HG03175 (cell line): ENCODE measurements at regions not wholly inside any gene's neighbourhood (a gene's known extent, or its start where the extent isn't known, plus 50 kb on each side); places are given as distances from the start of the nearest gene placed in this dataset.
"Not testable (repeated sequence)": the region's sequence is repeated elsewhere in the genome, so short reads cannot be mapped to it uniquely, and the experiment has no call there.

Source experiments
- ATAC-seq: cut with Tn5 transposase; IDR thresholded peaks from one replicate; pipeline ENCODE4 v1.9.1; 2021; ENCODE audit warnings: mild to moderate bottlenecking, moderate library complexity; ENCODE audit not compliant: unreplicated experiment

DNA sequence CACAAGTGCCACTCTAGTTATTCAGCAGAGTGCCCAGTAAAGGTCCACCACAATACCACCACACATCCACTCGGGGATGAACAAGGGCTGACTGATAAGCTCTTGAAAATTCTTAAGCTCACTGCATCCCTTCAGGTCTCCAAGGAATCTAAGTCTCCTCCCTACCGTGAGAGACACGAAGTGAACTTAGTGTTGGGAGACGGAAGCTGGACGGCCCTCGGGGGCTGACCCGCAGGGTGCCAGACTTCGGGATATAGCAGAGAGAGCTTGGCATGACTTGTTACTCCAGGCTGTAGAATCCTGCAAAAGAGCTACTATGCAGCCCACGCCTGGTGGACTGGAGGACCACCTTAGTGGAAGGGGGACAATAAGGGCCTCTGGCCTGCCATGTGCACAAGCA lies 75.1 kb downstream of the LYZL1 start:
- ATAC-seq = not testable (repeated sequence)

GRCh38 chr10:29366206-29366605 lies 77.3 kb downstream of the LYZL1 start:
- not testable (repeated sequence) for ATAC-seq

- ATAC-seq = no peak
Observed at GRCh38 chr10:29369419-29369818, 80.5 kb downstream of the LYZL1 start.

- no peak for ATAC-seq
Observed at GRCh38 chr10:29370097-29371092, 81.5 kb downstream of the LYZL1 start.

- no peak for ATAC-seq
Observed at GRCh38 chr10:29372920-29373319, 84.0 kb downstream of the LYZL1 start.

DNA sequence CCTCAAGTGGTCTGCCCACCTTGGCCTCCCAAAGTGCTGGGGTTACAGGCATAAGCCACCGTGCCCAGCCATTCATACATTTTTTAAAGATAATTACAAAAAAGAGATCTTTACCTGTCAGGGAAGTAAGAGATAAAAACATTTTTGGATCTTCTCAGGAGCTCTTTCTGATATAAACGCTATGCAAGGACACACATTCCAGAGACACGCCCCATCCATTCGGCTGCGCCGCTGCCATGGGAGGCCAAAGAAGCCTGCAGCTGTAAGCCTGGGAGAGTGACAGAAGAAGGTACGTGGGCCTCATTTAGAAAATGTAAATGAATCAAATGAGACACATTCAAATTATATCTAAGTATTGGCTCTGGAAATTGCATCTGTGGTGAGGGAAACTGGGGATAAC lies 85.3 kb downstream of the LYZL1 start:
- ATAC-seq = no peak

GRCh38 chr10:29375888-29376287 lies 87.0 kb downstream of the LYZL1 start:
- no peak for ATAC-seq

DNA sequence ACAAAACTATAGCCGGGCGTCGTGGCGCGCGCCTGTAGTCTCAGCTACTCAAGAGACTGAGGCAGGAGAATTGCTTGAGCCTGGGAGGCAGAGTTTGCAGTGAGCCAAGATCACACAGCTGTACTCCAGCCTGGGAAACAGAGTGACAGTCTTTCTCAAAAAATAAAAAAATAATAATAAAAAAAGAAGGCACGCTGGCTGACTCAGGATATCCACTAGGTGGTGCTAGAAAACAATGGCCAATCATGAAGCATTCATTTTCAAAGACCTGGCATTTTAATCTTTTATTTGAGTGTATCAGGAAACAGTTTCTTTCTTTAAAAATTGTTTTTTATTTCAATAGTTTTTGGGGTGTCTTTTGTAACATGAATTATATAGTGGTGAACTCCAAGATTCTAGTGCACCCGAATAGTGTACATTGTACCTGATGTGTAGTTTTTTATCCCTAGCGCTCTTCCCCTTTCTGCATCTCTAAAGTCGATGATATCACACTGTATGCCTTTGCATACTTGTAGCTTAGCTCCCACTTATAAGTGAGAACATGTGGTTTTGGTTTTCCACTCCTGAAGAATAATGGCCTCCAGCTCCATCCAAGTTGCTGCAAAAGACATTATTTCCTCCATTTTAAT lies 88.6 kb downstream of the LYZL1 start:
- no peak for ATAC-seq

GRCh38 chr10:29378106-29378505 lies 89.2 kb downstream of the LYZL1 start:
- ATAC-seq = no peak

DNA sequence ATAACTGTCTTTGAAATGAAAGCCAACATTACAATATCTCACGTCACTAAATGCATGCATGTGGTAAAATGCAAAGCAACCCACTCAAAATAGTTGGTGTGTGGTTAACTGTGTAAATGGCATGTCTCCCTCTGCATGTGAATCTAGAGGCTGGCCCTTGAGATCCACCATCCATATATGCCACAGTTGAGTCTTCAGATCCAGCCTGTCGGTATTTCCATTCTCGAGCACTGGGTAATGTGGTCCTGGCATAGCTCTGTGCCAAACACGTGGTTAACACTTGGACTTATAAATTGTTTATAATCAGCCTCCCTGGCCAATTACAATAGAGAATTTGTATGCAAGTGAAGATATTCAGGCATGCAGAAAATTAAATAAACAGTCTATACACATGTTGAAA lies 90.3 kb downstream of the LYZL1 start:
- ATAC-seq = no peak

DNA sequence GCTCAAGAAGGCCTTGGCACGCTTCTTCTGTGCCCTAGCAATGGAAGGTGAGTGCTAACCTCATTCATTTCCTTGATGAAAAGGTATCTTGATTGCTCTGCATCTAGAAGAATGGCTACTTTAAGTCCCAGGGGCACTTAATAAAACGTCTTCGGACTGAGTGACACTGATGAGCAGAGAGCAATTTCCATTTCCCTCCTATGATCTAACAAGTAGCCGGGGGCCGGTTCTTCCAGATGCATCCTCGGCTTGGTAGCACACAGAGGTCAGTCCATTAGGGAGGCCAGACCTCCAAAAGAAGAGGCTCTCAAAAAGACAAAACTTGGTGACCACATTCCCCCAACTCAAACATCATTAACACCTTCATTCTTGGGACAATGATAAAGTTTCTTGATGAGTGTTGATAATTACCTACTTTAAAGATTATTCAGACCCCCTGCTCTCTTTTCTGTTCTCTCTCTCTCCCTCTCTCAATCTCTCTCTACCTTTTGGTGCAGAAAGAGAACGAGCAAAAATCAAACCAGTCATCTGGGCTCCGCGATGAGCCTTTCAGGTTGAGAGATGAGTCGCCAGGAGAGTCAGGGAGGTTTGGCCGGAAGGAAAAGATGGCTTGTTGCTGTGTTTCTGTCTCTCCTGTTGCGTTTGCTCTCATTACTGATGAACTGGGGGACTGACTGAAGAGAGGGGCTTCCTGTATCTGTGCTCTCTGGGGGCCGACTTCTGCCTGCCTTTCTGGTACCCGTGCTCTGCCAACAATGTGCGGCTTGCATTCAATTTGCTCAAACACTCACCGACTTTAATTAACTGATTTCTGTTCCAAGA lies 91.1 kb downstream of the LYZL1 start:
- ATAC-seq = not testable (repeated sequence)

- ATAC-seq = not testable (repeated sequence)
Observed at GRCh38 chr10:29380599-29381511, 92.0 kb downstream of the LYZL1 start.

DNA sequence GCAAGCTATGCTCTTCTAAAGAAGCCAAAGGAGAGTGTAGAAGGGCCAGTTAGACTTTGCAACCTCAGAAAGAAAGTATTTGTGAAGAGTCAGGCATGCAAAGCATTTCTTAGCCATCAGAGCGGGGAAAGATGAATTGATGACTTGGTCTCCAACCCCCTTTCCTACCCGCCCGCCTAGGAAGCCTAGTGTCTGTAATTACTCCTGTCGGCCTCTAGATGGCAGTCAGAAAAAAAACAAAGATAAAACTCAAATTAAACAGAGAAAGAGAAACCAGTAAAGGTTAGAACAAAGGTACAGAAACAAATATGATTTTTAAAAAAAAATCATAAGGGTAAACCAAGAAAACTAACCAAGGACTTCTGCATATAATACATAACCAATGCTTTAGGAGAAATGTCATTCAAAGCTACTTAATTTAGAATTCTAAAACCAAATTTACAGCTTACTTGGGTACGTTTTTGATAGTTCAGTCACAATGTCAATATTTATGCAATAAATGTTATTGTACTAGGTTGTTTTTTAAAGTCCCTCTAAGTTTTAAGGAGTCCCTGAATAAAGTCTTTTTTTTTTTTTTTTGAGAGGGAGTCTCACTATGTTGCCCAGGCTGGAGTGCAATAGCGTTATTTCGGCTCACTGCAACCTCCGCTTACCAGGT lies 97.6 kb downstream of the LYZL1 start:
- ATAC-seq = no peak

GRCh38 chr10:29387269-29387668 lies 98.4 kb downstream of the LYZL1 start:
- ATAC-seq = no peak

- not testable (repeated sequence) for ATAC-seq
Observed at GRCh38 chr10:29388112-29388511, 99.2 kb downstream of the LYZL1 start.

DNA sequence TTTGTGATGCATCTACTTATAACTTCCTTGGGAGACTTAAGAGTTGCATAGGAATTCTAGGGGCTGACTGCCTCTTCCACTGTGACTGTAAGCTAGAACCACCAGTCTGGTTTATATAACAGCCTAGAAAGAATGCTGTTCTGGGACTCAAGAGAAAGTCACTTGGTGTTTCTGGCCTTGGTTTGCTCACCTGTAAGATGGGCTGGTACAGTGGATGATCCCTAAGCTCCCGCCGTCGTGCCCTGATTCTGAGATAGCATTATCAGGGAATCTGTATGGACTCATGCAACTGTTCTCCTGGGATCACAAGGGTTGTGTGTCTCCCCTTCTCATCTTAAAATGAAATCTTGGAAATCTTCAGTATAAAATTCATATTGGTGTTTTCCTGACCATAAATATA lies 100.6 kb downstream of the LYZL1 start:
- ATAC-seq = no peak

GRCh38 chr10:29389935-29390334 lies 101.1 kb downstream of the LYZL1 start:
- no peak for ATAC-seq

- peak; percentile 53 for ATAC-seq
Observed at GRCh38 chr10:29392376-29393021, 103.6 kb downstream of the LYZL1 start.

- ATAC-seq = no peak
Observed at GRCh38 chr10:29394321-29394932, 105.6 kb downstream of the LYZL1 start.
